ENCODE measurements at regions not wholly inside any gene's neighbourhood (a gene's known extent, or its start where the extent isn't known, plus 50 kb on each side); places are given as distances from the start of the nearest gene placed in this dataset.

DNA sequence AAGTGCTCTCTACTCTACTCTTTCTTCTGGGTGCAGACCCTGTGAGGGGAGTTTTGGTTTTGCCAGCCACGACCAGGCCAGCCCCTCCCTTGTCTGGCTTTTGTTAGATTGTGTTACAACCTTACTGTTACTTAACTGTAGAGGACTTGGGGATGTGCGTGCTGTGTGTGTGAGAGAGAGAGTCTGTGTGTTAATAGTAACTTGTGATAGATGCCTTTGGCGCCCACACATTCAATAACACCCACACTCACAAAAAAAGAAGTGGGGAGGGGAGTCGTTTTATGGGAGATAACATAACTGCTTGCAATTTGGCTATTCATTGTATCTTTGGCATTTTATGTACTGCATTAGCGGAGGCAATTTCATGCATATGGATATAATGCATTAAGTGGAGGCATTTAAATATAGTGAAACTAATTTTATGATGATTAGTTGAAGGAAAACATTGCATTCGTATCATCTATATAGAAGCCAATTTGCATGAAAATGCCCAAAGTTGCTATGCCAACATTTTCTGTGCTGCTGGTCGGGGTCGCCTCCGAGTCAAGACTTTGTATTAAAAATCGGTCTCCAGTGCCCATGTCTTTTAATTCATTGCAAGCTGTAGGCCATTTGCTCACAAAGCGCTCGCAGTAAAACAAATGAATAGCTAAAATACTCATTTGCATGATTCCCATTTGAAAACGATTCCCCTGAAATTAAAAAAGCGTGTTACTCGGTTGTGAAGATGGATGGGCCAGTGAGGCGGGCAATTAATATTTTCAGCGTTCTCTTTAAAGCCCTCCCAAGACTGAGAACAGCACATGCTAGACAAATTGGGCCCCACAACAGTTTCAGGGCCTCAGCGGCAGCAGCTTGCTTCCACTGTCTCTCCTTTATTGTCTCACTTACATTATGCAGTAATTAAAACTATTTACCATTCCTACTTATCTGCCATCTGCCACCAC lies 158.5 kb upstream of the SMAD3 start:
- DNase-seq: no peak

DNA sequence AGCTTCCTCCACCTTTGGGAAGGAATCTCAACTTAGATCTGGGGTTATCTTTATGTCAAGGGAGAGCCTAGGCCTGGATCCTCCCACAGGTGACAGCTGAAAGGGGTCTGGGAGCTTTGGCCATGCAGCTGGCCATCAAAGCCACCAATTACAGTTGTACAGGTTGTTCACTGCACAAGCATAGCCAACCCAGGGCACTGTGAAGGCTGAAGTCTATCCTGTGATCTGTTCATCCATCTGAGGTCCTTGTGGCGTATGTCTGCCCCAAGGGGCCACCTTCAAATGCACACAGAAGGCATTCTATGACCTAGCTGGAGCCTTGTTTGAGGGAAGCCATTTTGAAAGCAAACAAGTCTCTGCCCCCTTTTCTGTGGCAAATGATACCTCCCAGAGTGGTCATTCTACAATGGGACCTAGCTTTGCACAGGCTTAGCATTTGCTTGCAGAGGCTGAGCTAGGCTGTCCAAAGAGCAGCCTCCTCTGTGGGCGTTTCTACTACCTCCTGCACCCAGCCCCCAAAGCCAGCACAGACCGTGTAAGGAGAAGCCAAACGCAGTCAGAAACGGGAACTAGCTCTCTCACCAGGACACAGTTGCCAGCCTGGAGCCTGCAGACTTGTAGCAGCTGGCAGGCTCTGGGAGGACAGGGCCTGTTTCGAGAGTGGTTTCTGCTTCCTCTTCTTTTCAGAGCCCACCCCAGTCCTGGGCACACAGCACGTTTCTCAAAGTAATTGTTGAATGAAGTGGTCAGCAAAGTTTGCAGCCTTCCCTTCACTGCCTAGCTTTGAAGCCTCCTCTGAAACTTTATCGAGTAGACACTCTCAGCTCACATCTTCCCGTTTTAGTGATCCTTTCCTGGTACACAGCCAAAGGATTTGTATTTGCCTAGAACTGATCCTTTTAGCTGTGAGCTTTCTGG lies 157.3 kb upstream of the SMAD3 start:
- no peak for DNase-seq

DNA sequence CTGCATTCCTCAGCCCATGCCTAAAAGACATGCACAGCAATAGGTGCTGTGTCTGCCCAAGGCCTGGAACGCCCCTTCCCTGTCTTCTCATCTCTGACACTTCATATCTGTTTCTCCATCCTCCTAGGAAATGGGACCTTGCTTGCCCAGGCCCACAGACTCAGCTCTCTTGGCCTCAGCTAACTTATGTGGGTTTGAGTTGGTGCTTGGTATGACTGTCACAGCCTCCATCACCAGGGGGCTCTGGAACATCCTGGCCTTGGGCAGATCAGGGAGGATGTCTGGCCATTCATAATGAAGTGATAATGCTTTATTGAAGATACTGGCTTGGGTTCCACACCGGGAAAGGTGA lies 156.7 kb upstream of the SMAD3 start:
- no peak for DNase-seq

DNA sequence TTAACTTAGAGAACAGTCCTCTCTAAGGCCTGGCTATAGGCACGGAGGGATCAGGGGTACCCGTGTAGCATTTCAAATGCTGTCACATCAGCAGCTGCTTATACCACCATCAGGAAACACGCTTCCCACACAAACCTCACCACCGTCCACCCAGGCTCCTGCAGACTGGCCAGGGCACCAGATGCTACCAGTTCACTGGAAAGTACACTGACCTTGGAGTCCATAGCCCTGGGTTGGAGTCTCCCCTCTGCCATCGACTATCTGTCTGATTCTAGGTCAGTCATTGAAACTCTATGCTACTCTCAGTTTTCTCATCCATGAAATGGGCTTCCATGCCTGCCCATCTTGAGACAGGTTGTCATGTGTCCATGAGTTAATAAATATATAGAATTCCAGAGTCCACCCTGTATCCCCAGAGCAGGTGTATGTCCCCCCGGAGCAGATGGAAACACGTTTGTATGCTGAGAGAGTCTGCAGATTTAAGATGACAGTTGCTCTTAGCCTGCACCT lies 156.0 kb upstream of the SMAD3 start:
- no peak for DNase-seq

DNA sequence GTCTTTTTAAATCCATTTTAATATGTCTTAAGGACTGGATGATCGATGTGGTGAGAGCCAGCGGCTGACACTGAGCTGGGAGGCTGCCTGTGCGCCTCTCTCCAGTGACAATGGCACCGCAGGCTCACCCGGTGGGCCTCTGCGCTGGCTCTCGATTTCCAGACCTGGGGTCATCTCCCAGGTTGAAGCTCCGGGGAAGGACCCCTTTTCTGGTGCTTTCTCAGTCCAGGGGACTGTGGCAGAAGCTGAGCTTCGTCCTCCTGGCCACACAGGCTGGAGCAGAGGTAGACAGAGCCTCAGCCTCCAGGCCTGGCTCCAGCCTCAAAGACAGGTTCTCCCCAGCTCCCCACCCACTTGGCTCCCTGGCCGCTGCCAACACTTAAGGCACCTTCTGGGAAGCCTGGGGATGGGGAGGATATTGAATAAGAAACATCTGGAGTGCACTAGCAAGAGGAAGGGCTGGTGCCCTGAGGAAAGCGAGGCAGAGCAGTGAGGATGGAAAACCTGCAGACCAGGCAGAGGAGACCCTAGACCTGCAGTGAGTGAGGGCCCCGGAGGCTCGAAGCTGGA lies 154.2 kb upstream of the SMAD3 start:
- DNase-seq: no peak

DNA sequence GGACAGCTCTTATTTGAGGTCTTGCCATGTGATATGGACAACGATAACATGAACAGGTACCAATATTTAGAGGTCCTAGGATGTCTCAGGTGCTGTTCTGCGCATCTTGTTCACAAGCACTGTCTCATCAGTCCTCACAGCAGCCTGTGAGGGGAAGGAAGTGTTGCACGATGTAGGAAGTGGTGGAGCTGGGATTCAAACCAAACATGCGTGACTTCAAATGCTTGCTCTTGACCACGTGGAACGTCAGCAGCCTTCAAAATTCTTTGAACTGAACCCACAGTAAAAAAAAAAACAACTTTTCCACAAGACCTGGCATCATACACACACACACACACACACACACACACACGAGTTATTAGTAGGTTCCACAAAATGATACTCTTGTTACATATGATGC lies 153.4 kb upstream of the SMAD3 start:
- no peak for DNase-seq

DNA sequence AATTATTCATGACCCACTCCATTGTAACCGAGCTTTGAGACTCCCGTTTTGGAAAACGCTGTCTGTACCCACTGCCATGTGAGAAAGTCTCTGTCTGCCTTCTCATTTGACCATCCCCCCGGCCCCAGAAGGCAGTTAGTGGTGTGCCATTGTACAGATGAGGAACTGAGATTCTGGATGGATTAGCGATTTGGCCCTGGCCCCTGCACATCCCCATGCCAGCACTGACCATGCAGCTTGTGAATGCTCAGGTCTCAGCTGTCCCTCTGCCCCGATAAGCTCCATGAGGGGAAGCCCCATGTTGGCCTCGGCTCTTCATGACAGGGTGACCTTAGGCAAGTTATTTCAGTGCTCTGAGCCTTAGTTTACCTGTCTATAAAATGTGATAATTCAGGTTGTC lies 153.0 kb upstream of the SMAD3 start:
- DNase-seq: no peak

DNA sequence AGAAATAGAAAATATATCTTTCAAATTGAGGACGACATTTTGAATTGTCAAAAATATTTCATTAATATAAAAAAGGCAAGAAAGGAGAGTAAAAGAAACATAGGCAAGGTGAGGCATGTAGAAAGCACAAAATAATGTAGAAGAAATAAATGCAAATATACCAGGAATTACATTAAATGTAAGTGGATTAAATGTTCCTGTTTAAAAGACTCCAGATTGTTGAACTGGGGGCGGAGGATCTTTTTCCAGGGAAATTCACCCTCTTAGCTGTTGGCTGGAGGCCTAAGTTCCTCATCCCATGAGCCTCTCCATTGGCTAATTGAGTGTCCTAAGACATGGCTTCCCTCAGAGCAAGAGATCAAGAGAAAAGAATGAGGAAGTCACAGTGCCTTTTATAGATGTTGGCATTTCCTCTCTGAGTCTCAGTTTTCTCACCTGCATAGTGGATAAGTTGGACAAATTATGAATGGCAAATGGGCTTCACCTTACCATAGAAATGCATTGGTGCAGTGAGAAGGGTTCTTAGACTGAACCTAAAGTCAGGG lies 147.4 kb upstream of the SMAD3 start:
- DNase-seq: no peak

DNA sequence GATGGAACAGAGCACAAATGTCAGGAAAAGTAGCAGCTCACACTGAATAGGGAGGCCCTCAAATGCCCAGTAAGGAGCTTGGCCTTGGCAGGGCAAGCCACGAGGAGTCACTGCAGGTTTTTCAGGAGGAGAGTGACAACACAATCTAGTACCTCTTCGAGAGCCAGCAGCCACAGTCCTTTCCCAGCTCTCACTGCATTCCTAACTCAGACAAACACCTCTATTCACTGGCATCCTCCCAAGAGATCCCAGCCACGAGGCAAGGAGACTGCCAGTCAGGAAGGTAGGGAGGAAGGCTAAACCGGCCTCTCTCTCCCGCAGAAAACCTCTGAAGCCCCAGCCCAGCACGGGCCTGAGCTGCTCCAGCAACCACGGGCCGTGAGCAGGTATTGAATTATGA lies 146.0 kb upstream of the SMAD3 start:
- no peak for DNase-seq

DNA sequence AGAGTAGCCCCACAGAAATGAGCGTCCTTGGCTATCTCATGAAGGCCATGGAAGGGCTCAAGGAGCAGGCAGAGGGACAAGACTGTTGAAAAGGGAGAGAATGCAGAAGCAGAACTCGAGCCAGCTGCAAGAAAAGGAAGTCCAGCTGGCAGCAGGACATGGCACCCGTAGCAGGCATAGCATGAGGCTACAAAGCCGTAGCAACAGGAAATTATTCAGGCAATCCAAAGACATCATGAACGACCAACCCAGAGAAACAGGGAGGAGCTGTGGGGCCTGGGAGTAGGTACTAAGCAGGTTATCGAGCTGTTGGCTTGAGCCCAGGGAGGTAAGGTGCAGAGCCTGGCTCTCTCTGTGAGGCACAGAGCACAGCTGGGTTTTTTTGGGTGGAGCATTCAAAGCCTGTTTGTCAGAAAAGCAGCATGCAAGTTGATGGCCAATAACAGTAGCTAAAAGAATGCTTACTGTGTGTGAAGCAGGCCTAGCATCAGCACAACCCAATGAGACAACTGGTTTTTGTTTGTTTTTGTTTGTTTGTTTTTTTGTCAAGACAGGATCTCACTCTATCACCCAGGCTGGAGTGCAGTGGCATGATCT lies 144.0 kb upstream of the SMAD3 start:
- no peak for DNase-seq

DNA sequence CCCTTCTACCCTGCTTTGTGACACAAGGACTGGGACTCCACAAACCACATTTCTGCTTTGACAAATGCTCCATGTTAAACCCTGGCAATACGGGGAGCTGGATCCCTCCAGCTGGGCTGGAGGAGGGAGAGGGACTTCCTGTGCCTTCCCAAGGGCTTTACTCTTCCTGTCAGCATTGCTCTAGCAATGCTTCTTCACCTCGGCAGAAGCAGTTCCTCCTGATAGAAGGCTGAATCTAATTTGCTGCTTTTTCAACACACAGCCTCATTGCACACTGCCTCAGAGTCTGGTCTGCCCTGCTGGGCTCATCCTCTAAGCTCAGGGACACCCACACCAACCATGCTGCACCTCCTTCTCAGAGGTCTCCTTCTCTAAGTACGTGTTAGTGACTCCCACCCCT lies 142.8 kb upstream of the SMAD3 start:
- no peak for DNase-seq

DNA sequence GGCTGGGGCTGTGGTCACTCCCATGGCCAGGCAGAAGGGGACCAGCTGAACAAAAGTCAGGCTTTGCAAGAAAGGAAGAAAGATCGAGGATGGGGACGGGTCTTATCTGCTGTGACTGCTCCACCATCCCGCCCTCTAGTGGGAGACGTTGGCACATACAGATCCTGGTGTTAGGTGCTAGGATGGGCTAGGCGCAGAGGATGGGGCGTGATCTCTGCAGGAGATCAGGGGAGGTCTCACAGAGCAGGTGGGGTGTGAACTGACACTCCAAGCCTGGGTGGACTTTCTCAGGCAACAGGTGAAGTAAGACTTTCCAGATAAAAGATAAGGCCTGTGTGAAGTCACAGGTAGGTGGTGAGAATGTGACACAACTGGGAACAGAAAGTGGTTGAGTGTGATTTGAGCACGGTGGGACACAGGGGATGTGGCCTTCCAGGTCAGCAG lies 141.9 kb upstream of the SMAD3 start:
- DNase-seq: no peak

DNA sequence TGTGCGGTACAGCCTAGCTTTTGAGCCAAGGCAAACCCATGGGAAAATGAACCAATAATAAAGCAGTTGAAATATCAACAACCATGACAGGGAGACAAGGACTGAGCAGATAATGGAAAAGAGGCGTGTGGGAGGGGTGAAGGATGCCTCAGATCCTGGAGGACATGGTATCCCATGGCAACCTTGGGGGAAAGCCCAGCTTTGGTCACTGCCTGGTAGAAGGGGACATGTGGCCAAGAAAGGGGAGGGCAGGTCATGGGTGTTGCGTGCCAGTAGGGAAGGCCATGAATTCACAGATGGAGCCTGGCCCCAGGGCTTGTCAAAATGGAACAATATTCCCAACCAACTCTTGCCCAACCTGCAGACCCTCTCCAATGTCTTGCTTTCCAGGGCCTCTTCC lies 140.5 kb upstream of the SMAD3 start:
- no peak for DNase-seq

DNA sequence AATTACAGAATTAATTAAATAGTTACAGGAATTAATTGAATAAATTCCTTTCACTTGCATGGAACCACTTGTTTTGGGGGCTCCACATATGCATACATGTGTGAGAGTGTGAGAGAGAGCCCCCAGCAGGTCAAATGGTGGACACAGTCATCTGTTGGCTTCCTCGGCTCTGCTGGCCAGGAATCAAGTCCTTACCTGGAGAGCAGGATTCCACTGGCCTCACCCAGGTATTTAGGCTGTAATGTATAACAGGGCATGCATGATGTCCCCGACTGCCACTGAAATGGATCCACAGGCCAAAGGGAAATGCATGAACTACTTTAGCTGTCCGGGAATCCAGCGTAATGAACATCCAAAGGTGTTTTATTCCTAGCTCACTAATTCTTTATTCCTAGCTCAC lies 139.7 kb upstream of the SMAD3 start:
- no peak for DNase-seq

DNA sequence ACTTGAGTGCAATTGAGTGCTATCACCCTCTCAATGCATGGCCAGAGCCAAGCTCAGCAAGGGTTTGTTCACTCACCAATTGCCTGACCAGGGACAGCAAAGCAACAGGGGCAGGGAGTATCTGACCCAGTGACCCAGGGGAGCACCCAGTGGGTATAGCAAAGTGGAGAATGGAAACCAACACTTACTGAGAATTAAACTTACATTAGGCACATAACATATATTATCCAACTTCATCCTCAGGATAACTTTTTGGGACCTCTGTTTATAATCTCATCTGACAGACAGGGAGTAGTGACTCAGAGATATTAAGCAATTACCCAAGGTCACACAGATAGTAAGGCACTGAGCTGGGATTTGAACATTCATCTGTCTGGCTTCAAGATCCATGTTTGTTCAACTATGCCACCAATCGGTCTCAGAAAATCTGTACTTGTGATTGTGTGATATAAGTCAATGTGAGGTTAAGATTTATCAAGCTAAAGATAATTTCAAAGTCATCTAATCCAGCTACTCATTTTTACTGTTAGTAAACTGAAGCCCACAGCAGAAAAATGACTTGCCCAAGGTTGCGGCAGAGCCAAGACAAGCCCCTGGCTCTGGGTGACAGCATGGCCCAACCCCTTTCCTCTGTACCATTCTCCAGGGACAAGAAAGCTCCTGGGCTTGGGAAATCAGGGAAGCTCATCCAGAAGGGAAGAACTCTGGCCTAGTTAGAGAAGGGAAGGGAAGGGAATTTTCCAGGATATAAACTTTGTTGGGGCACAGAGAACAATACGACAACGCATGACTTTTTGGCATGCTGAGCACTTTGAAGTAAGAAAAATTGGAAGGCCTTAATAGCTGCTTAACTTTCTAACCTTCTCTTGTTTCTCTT lies 138.0 kb upstream of the SMAD3 start:
- DNase-seq: no peak

DNA sequence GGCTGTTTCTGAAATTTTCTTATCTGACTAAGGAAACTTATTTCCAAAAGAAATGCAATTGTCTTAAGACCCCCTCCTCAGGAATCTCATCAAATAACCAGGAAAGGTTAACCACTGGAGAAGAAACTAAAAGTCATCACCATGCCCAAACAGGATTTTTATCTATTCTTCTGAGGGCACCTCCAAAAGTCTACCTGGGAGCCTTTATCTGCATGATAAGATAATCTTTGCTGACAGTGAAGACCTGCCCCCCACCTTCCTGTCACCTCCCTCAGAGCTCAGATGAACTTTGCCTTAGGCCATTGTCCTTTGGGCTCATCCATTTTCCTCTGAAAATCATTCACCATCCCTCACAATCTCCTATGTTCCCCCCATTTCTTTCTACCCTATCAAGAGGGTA lies 137.3 kb upstream of the SMAD3 start:
- DNase-seq: no peak

DNA sequence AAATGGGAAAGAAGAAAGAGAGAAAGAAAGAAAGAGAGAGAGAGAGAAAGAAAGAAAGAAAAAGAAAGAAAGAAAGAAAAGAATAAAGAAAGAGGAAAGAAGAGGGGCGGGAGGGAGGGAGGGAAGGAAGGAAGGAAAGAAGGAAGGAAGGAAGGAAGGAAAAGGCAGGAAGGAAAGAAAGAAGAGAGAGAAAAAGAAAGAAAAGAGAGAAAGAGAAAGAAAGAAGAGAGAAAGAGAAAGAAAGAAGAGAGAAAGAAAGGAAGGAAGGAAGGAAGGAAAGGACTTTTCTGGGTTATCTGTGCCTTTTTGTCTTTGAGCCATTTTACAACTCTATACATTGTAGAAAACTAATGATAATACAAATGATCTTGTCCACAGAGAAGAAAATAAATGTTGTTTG lies 136.6 kb upstream of the SMAD3 start:
- DNase-seq: no peak

DNA sequence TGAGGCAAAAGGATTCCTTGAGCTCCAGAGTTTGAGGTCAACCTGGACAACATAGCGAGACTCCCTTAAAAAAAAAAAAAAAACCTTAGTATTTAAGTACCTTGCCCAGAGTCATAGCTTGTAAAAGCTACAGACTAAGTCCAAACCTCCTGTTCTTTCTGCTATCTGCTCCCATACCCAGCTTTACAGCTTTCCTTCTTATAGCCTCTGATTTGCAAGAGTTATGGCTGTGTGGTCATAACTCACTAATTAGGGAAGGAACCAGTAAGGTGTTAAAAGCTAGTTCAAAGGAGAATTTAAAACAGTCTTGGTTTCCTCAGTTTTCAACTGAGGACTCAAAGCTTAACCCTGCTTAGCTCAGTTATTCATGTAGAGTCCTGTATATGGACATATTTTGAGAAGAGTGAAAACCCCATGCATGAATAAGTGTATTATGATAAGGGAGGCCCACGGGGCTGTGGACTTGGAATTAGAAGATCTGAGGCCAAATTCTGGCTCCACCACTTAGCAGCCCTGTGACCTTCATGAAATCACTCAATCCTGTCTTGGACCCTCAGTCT lies 135.5 kb upstream of the SMAD3 start:
- DNase-seq: no peak

DNA sequence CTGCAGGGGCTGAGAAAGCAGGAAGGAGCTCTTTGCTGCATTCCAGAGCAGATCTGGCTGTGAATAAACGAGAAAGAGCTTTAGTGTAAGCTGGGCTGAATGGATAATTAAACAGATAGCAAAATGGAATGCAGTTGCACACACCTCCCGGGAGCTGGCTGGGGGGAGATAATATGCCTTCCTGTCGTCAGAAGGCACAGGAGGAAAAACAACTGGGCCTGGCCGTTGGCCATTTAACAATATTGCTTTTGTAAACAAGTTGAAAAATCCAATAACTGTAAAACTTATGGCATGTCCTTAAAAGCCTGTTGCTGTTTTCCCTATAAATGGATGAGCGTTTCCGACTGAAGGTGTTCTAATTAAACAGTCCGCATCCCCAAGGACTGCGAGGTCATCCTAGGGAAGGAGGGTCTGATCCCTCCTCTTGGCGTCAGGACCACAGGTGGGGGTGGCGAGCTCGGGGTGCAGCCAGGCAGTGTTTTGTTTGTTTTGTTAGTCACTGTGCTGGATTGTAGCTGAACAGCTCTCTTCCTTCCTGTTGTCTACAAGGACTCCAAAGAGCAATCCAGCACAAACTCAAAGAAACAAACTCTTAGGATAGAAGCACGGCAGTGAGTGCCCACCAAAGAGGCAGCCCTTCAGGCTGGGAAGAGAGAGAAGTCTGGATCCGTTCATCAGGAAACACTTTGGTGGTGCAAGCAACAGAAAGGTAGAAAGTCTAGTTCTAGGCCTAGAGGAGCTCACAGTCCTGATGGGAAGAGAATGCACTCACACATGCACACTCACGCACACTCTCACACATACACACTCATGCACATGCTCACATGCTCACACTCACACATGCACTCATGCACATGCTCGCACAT lies 133.4 kb upstream of the SMAD3 start:
- no peak for DNase-seq

DNA sequence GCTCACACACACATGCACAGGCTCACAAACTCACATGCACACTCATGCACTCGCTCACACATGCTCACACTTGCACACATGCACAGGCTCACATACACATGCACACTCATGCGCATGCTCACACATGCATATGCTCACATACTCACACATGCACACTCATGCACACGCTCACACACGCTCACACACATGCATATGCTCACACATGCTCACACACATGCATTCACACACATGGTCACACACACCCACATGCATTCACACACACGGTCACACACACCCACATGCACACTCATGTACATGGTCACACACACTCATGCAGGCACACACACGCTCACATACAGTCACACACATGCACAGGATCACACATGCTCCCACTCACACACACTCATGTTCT lies 132.8 kb upstream of the SMAD3 start:
- no peak for DNase-seq
